22Rv1 (cell line): ENCODE measurements at regions not wholly inside any gene's neighbourhood (a gene's known extent, or its start where the extent isn't known, plus 50 kb on each side); places are given as distances from the start of the nearest gene placed in this dataset.

Experiments
- ZFX ChIP-seq: fragments of 450-650 bp; IDR thresholded peaks from 2 replicates; pipeline ENCODE4 v1.6.1; 2017; ENCODE audit warnings: antibody characterized with exemption, borderline replicate concordance
- TF ChIP-seq, protein P1 (sequence below): fragments of 450-650 bp; IDR thresholded peaks from 2 replicates; pipeline ENCODE4 v1.5.1; 2017; ENCODE audit warnings: mild to moderate bottlenecking

DNA sequence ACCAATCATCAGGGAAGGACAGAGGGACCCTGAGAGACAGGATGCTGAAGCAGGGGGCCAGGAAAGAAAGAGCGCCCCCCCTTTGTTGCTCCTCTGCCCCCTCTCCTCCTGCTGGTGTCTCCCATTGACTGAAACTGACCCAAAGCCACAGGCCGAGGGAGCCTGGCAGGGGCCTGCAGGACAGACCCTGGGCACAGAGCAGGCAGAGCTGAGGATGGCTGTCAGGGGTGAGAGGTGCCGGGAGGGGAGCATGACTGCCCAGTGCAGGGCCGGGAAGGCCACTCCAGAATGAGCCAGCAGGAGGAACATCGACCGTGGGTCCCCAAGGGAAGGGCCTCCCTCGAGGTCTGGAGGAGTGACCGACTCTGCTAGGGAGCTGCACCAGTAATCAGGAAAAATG, 427.8 kb downstream of the PREX1 start:
- TF ChIP-seq, protein P1, sequence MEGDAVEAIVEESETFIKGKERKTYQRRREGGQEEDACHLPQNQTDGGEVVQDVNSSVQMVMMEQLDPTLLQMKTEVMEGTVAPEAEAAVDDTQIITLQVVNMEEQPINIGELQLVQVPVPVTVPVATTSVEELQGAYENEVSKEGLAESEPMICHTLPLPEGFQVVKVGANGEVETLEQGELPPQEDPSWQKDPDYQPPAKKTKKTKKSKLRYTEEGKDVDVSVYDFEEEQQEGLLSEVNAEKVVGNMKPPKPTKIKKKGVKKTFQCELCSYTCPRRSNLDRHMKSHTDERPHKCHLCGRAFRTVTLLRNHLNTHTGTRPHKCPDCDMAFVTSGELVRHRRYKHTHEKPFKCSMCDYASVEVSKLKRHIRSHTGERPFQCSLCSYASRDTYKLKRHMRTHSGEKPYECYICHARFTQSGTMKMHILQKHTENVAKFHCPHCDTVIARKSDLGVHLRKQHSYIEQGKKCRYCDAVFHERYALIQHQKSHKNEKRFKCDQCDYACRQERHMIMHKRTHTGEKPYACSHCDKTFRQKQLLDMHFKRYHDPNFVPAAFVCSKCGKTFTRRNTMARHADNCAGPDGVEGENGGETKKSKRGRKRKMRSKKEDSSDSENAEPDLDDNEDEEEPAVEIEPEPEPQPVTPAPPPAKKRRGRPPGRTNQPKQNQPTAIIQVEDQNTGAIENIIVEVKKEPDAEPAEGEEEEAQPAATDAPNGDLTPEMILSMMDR, result no peak
- TF ChIP-seq ZFX, result no peak
